ENCODE measurements at regions not wholly inside any gene's neighbourhood (a gene's known extent, or its start where the extent isn't known, plus 50 kb on each side); places are given as distances from the start of the nearest gene placed in this dataset.

GRCh38 chr13:63139277-63139676 lies 1723.6 kb upstream of the PCDH20 start:
- Histone ChIP-seq H3K36me3 (ENCODE audit: control insufficient read depth, insufficient read depth, low read length) (no peaks in the 10 kb centered on the region), H3K9me3 (ENCODE audit: control insufficient read depth, insufficient read depth, low read length) (no peaks in the 10 kb centered on the region), H3K27ac (ENCODE audit: low read length) (no peak overlapping the region), H3K4me3 (ENCODE audit: low read length) (no peak overlapping the region), H3K27me3 (ENCODE audit: control insufficient read depth, insufficient read depth, low read length) (no peaks in the 10 kb centered on the region), H3K4me1 (ENCODE audit: control insufficient read depth, insufficient read depth, low read length) (no peaks in the 10 kb centered on the region)
- DNase-seq (ENCODE audit: low read depth, low spot score), result no peak

GRCh38 chr13:63129995-63130394 lies 1714.3 kb upstream of the PCDH20 start:
- Histone ChIP-seq H3K9me3 (ENCODE audit: control insufficient read depth, insufficient read depth, low read length) (no peaks in the 10 kb centered on the region), H3K36me3 (ENCODE audit: control insufficient read depth, insufficient read depth, low read length) (no peaks in the 10 kb centered on the region), H3K4me3 (ENCODE audit: low read length) (no peak overlapping the region), H3K4me1 (ENCODE audit: control insufficient read depth, insufficient read depth, low read length) (peaks cover 2% of the 10 kb centered on the region; the same call in 1 of the 2 replicates), H3K27me3 (ENCODE audit: control insufficient read depth, insufficient read depth, low read length) (no peaks in the 10 kb centered on the region), H3K27ac (ENCODE audit: low read length) (no peak overlapping the region)
- DNase-seq (ENCODE audit: low read depth, low spot score), result no peak

- Histone ChIP-seq H3K4me3 (ENCODE audit: low read length) (no peak overlapping the region), H3K27me3 (ENCODE audit: control insufficient read depth, insufficient read depth, low read length) (no peaks in the 10 kb centered on the region), H3K36me3 (ENCODE audit: control insufficient read depth, insufficient read depth, low read length) (no peaks in the 10 kb centered on the region), H3K27ac (ENCODE audit: low read length) (no peak overlapping the region), H3K9me3 (ENCODE audit: control insufficient read depth, insufficient read depth, low read length) (no peaks in the 10 kb centered on the region), H3K4me1 (ENCODE audit: control insufficient read depth, insufficient read depth, low read length) (peaks cover 2% of the 10 kb centered on the region; the same call in 1 of the 2 replicates)
- no CpG with 5 or more reads among the region's 2 CpGs for WGBS (ENCODE audit: insufficient coverage, insufficient read length)
- DNase-seq (ENCODE audit: low read depth, low spot score), result no peak
Observed at GRCh38 chr13:63128716-63129115, 1713.1 kb upstream of the PCDH20 start.

GRCh38 chr13:63124863-63125262 lies 1709.2 kb upstream of the PCDH20 start:
- Histone ChIP-seq H3K4me1 (ENCODE audit: control insufficient read depth, insufficient read depth, low read length) (peaks cover 2% of the 10 kb centered on the region; the same call in 1 of the 2 replicates), H3K36me3 (ENCODE audit: control insufficient read depth, insufficient read depth, low read length) (no peaks in the 10 kb centered on the region), H3K4me3 (ENCODE audit: low read length) (no peak overlapping the region), H3K27ac (ENCODE audit: low read length) (no peak overlapping the region), H3K9me3 (ENCODE audit: control insufficient read depth, insufficient read depth, low read length) (no peaks in the 10 kb centered on the region), H3K27me3 (ENCODE audit: control insufficient read depth, insufficient read depth, low read length) (no peaks in the 10 kb centered on the region)
- WGBS (ENCODE audit: insufficient coverage, insufficient read length), result no CpG with 5 or more reads among the region's 1 CpG
- DNase-seq (ENCODE audit: low read depth, low spot score), result no peak

GRCh38 chr13:63120883-63121282 lies 1705.2 kb upstream of the PCDH20 start:
- Histone ChIP-seq H3K27me3 (ENCODE audit: control insufficient read depth, insufficient read depth, low read length) (no peaks in the 10 kb centered on the region), H3K9me3 (ENCODE audit: control insufficient read depth, insufficient read depth, low read length) (no peaks in the 10 kb centered on the region), H3K36me3 (ENCODE audit: control insufficient read depth, insufficient read depth, low read length) (no peaks in the 10 kb centered on the region), H3K27ac (ENCODE audit: low read length) (no peak overlapping the region), H3K4me3 (ENCODE audit: low read length) (no peak overlapping the region), H3K4me1 (ENCODE audit: control insufficient read depth, insufficient read depth, low read length) (no peaks in the 10 kb centered on the region)
- WGBS (ENCODE audit: insufficient coverage, insufficient read length), result no CpG with 5 or more reads among the region's 2 CpGs
- no peak for DNase-seq (ENCODE audit: low read depth, low spot score)

GRCh38 chr13:63117710-63118109 lies 1702.1 kb upstream of the PCDH20 start:
- DNase-seq (ENCODE audit: low read depth, low spot score), result no peak
- Histone ChIP-seq H3K27ac (ENCODE audit: low read length) (no peak overlapping the region), H3K9me3 (ENCODE audit: control insufficient read depth, insufficient read depth, low read length) (no peaks in the 10 kb centered on the region), H3K27me3 (ENCODE audit: control insufficient read depth, insufficient read depth, low read length) (no peaks in the 10 kb centered on the region), H3K4me1 (ENCODE audit: control insufficient read depth, insufficient read depth, low read length) (no peaks in the 10 kb centered on the region), H3K36me3 (ENCODE audit: control insufficient read depth, insufficient read depth, low read length) (no peaks in the 10 kb centered on the region), H3K4me3 (ENCODE audit: low read length) (no peak overlapping the region)
- WGBS (ENCODE audit: insufficient coverage, insufficient read length), result no CpG with 5 or more reads among the region's 15 CpGs

- H3K9me3 ChIP-seq (ENCODE audit: control insufficient read depth, insufficient read depth, low read length), result no peaks in the 10 kb centered on the region
- no peaks in the 10 kb centered on the region for H3K36me3 ChIP-seq (ENCODE audit: control insufficient read depth, insufficient read depth, low read length)
- H3K4me1 ChIP-seq (ENCODE audit: control insufficient read depth, insufficient read depth, low read length), result no peaks in the 10 kb centered on the region
- WGBS (ENCODE audit: insufficient coverage, insufficient read length), result no CpG with 5 or more reads among the region's 2 CpGs
- DNase-seq (ENCODE audit: low read depth, low spot score), result no peak
- H3K4me3 ChIP-seq (ENCODE audit: low read length), result no peak overlapping the region
- H3K27me3 ChIP-seq (ENCODE audit: control insufficient read depth, insufficient read depth, low read length), result no peaks in the 10 kb centered on the region
- no peak overlapping the region for H3K27ac ChIP-seq (ENCODE audit: low read length)
Observed at GRCh38 chr13:63112799-63113395, 1697.2 kb upstream of the PCDH20 start.

- no peaks in the 10 kb centered on the region for H3K9me3 ChIP-seq (ENCODE audit: control insufficient read depth, insufficient read depth, low read length)
- H3K27ac ChIP-seq (ENCODE audit: low read length), result no peak overlapping the region
- H3K27me3 ChIP-seq (ENCODE audit: control insufficient read depth, insufficient read depth, low read length), result no peaks in the 10 kb centered on the region
- no peak for DNase-seq (ENCODE audit: low read depth, low spot score)
- no peak overlapping the region for H3K4me3 ChIP-seq (ENCODE audit: low read length)
- no peaks in the 10 kb centered on the region for H3K36me3 ChIP-seq (ENCODE audit: control insufficient read depth, insufficient read depth, low read length)
- no peaks in the 10 kb centered on the region for H3K4me1 ChIP-seq (ENCODE audit: control insufficient read depth, insufficient read depth, low read length)
- no CpG with 5 or more reads among the region's 1 CpG for WGBS (ENCODE audit: insufficient coverage, insufficient read length)
Observed at GRCh38 chr13:63110466-63110865, 1694.8 kb upstream of the PCDH20 start.

- DNase-seq (ENCODE audit: low read depth, low spot score), result no peak
- no peaks in the 10 kb centered on the region for H3K4me1 ChIP-seq (ENCODE audit: control insufficient read depth, insufficient read depth, low read length)
- no peak overlapping the region for H3K27ac ChIP-seq (ENCODE audit: low read length)
- WGBS (ENCODE audit: insufficient coverage, insufficient read length), result no CpG with 5 or more reads among the region's 5 CpGs
- no peak overlapping the region for H3K4me3 ChIP-seq (ENCODE audit: low read length)
- H3K9me3 ChIP-seq (ENCODE audit: control insufficient read depth, insufficient read depth, low read length), result no peaks in the 10 kb centered on the region
- no peaks in the 10 kb centered on the region for H3K27me3 ChIP-seq (ENCODE audit: control insufficient read depth, insufficient read depth, low read length)
- H3K36me3 ChIP-seq (ENCODE audit: control insufficient read depth, insufficient read depth, low read length), result no peaks in the 10 kb centered on the region
Observed at GRCh38 chr13:63107179-63107943, 1691.7 kb upstream of the PCDH20 start.

GRCh38 chr13:63094717-63095116 lies 1679.1 kb upstream of the PCDH20 start:
- H3K4me1 ChIP-seq (ENCODE audit: control insufficient read depth, insufficient read depth, low read length), result no peaks in the 10 kb centered on the region
- no CpG with 5 or more reads among the region's 1 CpG for WGBS (ENCODE audit: insufficient coverage, insufficient read length)
- DNase-seq (ENCODE audit: low read depth, low spot score), result no peak
- no peaks in the 10 kb centered on the region for H3K36me3 ChIP-seq (ENCODE audit: control insufficient read depth, insufficient read depth, low read length)
- no peaks in the 10 kb centered on the region for H3K9me3 ChIP-seq (ENCODE audit: control insufficient read depth, insufficient read depth, low read length)
- no peaks in the 10 kb centered on the region for H3K27me3 ChIP-seq (ENCODE audit: control insufficient read depth, insufficient read depth, low read length)
- no peak overlapping the region for H3K27ac ChIP-seq (ENCODE audit: low read length)
- H3K4me3 ChIP-seq (ENCODE audit: low read length), result no peak overlapping the region

GRCh38 chr13:63093907-63094469 lies 1678.3 kb upstream of the PCDH20 start:
- Histone ChIP-seq H3K9me3 (ENCODE audit: control insufficient read depth, insufficient read depth, low read length) (no peaks in the 10 kb centered on the region), H3K27ac (ENCODE audit: low read length) (no peak overlapping the region), H3K4me1 (ENCODE audit: control insufficient read depth, insufficient read depth, low read length) (no peaks in the 10 kb centered on the region), H3K27me3 (ENCODE audit: control insufficient read depth, insufficient read depth, low read length) (no peaks in the 10 kb centered on the region), H3K4me3 (ENCODE audit: low read length) (no peak overlapping the region), H3K36me3 (ENCODE audit: control insufficient read depth, insufficient read depth, low read length) (no peaks in the 10 kb centered on the region)
- no peak for DNase-seq (ENCODE audit: low read depth, low spot score)

Data from iPS DF 6.9 (cell line).